ENCODE measurements at regions not wholly inside any gene's neighbourhood (a gene's known extent, or its start where the extent isn't known, plus 50 kb on each side); places are given as distances from the start of the nearest gene placed in this dataset.

DNA sequence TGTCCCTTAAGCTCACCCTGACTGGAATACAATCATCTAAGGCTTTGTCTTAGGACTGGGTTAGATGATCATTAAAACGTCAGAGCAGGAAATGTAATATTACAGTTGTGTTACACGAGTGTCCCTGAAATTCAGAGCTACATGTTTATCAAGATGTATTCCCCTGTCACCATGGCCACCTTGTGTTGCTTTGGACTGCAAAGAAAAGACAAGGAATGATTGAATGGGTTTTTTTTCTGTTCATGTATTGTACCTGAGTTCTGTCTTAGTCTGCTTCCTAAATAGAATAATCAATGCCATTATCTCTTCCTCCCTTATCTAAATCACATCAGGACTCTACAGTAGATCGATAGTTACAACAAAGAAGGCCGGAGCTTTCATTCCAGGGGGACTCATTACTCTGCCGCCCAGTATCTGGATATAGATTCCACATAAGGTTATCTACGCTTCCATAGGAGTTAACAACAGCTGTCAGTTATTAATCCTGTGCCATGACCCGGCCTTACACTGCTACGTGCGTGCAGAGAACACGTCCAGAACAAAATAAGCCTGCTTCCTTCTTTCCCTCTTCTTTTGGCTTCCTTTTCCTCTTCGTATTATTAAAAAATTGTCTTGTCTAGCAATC is 274.1 kb upstream of the SASH1 start:
- TF ChIP-seq POLR2A (IDR thresholded peaks at IDR 0.05) (no peak), CTCF (IDR thresholded peaks at IDR 0.05) (no peak)

All from esophagus squamous epithelium (tissue), 4 donors.